ENCODE measurements at regions not wholly inside any gene's neighbourhood (a gene's known extent, or its start where the extent isn't known, plus 50 kb on each side); places are given as distances from the start of the nearest gene placed in this dataset.
"Not testable (repeated sequence)": the region's sequence is repeated elsewhere in the genome, so short reads cannot be mapped to it uniquely, and the experiment has no call there.

GRCh38 chr6:145090801-145091585 is 644.3 kb downstream of the EPM2A start:
- no peak for DNase-seq

GRCh38 chr6:145091586-145092142 is 643.7 kb downstream of the EPM2A start:
- DNase-seq, result no peak

DNA sequence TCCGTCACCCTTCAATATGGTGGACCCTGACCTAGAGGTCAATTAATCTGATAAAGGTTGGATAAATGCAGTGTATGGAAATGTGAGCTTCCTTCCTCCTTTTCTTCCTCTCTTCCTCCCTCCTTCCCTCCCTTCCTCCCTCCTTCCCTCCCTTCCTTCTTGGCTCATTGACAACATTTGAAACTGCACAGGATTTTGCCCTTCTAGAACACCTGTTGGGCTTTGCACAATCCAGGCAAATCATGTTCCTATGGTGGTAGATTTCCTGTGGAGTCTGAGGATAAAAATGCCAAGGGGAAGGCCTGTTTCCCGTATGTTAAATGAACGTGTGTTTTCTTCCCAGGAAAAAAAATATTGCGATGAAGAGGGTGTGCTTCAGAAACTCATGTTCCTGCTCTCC is 642.8 kb downstream of the EPM2A start:
- no peak for DNase-seq

DNA sequence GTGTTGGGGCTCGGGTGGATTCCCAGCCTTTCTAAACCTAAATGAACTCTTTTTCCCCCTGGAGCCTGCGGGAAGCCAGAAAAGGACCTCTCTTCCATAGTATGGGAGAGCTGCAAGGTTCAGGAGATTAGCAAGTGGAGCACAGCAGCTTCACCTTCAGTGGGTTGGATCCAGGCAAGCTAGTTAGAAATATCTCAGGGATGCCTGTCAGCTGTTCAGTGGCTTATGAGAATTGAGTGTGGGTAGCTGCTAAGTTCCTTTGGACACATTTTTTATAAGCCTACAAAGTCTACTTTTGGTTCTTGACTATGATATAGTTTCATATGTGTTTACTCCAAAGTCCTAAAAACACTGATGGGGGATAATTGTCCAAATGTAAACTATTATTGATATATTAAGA is 642.1 kb downstream of the EPM2A start:
- no peak for DNase-seq

DNA sequence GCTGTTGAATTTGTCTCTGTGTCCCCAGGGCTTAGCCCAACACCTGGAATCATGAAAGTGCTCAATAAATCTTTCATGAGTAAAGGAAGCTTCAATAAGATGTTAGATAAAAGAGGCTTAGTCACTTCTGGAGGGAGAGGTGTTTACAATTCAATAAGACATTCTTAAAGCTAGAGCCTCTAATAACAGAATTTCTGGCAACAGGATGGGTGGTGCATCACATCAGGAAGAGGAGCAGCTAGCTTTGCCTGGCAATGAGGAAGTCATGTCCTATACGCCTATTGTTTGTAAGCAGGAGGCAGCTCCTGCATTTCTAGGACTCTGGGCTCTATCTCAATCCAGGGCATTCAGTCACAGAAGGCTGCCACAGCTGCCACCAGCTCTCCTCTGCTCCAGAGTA is 638.5 kb downstream of the EPM2A start:
- DNase-seq, result no peak

DNA sequence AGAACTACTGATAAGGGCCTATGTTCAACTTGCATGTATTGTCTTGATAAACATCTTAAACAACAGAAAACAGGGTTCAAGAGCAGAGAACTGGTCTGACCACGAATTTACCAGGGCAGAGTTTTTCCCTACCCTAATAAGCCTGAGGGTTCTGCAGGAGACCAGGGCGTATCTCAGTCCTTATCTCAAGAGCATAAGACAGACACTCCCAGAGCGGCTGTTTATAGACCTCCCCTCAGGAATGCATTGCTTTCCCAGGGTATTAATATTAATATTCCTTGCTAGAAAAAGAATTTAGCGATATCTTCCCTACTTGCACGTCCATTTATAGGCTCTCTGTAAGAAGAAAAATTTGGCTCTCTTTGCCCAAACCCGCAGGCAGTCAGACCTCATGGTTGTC is 637.2 kb downstream of the EPM2A start:
- not testable (repeated sequence) for DNase-seq

DNA sequence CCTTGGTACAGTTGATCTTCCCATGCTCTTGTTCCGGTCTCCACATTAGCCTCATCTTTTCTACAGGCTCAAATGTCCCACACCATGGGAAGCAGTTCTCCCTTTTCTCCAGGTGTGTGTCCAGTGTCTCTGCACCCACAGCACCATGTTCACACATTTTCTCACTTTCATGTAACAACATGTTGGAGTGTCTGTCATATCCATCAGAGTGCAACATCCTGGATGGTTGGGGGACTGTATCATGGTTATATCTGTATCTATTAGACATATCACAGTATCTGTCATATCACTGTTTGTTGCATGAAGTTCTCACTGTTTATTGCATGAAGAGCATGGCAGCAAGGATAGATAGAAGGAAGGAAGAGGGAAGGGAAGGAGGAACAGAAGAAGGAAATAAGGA is 635.6 kb downstream of the EPM2A start:
- DNase-seq, result no peak

GRCh38 chr6:145110109-145110508 is 625.2 kb downstream of the EPM2A start:
- no peak for DNase-seq

DNA sequence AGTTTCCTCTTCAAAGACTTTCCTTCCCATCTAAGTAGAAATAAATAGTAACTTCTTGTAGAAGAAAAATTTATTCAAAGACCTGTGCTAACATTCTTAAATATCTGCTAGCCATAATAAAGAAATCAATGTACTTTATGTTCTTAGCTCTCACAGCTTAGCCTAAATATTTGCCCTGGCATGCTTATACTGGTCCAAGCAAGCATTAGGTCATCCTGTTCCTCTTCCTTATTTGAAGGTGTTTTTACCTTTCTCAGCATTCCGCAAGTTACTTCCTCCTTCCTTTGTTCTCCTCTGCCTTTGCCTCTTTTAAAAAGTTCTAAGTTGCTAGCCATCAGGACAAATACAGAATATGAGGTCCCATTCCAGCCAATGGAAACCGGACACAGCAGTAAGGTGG is 623.9 kb downstream of the EPM2A start:
- not testable (repeated sequence) for DNase-seq

DNA sequence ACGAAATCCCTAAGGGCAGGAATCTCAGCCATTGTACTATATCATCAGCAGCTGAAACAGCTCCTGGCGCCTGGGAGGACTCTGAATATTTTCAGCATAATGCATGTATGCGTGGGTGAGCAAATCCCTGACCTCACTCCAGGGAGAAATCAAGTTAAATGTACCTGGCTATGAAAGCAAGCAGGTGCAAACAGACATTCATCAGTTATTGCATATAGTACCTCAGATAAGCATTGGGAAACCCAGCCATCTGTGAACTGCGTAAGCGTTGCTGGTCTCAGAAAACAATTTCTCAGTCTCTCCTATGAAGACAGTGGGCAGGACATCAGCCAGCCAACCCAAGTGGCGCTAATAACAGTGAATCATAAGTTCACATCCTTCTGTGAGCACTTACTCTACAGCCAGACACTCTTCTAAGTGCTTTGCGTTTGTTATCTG is 622.6 kb downstream of the EPM2A start:
- DNase-seq, result no peak

GRCh38 chr6:145115638-145116037 is 619.7 kb downstream of the EPM2A start:
- no peak for DNase-seq

DNA sequence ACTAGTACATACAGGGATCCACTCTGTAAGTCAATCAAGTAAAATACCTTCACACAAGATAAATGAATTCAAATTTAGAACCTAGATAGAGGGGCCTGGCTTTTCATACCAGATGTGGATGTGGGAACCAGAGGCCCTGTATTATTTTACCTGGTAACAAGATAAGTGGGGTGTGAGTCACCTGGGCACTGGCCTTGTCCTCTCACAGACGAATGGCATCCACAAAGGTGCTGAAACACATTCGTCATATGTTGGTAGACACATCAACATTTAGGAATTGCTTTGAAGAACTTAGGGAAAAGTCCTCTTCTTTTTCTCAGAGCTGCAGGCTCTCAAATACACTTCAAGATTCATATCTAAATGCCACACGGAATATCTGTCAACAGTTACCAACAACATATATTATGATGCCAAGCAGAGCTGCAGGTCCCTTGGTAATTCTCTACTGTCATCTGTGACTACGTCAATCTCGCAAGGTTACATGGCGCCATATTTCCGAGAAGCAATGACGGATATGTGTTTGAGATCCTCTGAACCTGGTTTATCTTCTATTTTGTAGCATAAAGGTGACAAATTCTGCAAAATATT is 618.6 kb downstream of the EPM2A start:
- no peak for DNase-seq

DNA sequence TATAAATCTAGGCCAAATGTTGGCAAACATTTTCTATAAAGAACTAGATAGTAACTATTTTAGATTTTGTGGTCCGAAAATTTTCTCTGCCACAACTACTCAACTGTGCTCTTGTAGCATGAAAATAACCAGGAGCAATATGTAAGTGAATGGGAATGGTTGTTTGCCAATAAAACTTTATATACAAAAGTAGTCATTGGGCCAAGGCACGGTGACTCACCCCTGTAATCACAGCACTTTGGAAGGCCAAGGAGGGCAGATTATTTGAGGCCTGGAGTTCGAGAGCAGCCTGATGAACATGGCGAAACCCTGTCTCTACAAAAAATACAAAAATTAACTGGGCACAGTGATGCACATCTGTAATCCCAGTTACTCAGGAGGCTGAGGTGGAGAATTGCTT is 617.1 kb downstream of the EPM2A start:
- DNase-seq, result no peak

DNA sequence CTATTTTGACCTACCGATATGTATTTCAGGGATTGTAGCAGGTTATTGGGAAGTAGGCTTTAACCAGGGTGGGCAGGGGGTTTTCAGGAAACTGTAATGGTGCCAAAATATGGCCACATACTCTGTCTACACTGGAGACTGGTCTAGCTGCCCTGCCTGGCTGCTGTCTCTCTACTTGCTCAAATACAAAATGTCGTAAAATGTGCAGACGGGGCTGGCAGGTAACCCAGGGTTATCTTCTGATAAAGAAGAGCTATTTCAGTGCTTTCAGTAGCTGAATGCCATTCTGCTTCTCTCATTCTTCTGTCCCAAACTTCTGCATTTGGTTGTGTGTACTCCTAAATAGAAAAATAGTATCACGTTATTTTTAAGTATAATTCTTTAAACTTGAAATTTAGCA is 616.2 kb downstream of the EPM2A start:
- no peak for DNase-seq

DNA sequence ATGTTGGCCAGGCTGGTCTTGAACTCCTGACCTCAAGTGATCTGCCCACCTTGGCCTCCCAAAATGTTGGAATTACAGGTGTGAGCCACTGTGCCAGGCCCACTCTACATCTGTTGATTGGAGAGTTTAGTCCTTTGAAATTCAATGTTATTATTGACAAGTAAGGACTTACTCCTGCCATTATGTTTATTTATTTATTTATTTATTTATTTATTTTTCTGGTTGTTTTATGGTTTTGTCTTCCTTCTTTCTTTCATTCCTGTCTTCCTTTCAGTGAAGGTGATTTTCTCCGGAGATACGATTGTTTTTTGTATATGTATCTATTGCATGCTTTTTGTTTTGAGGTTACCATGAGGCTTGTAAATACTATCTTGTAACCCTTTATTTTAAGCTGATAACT is 602.6 kb downstream of the EPM2A start:
- no peak for DNase-seq

GRCh38 chr6:145135702-145136101 is 599.6 kb downstream of the EPM2A start:
- no peak for DNase-seq

- no peak for DNase-seq
Measured at GRCh38 chr6:145137425-145137824, 597.9 kb downstream of the EPM2A start.

DNA sequence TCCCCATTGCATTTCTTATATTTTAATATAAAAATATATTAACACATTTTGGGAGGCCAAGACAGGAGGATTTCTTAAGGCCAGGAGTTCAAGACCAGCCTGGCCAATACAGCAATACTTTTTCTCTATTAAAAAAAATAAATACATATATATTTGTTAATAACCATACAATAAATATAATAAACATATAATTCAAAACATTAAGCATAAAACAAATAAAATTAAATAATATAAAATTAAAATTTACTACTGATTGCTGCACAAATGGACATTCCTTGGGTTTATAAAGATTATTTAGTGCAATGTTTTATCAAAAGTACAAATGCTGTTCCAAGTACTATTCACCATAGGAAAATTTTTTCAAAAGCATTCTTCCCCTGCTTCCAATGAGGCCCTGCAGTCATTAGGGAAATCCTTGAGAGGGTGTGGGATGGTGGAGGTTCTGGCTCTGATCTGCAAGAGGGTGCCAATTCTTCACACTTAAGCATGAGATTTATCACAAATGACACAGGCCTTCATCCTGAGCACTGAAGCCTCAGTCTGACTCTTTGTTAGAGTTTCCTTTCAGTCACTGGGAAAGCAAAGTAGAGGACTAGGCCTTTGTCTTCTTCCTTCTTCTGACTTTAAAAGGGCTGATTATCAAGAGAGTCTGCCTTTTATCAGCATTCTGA is 596.7 kb downstream of the EPM2A start:
- DNase-seq, result no peak

- DNase-seq, result no peak
Measured at GRCh38 chr6:145139140-145139850, 596.0 kb downstream of the EPM2A start.

- no peak for DNase-seq
Measured at GRCh38 chr6:145139895-145140294, 595.4 kb downstream of the EPM2A start.

GRCh38 chr6:145141572-145141971 is 593.7 kb downstream of the EPM2A start:
- no peak for DNase-seq

DNA sequence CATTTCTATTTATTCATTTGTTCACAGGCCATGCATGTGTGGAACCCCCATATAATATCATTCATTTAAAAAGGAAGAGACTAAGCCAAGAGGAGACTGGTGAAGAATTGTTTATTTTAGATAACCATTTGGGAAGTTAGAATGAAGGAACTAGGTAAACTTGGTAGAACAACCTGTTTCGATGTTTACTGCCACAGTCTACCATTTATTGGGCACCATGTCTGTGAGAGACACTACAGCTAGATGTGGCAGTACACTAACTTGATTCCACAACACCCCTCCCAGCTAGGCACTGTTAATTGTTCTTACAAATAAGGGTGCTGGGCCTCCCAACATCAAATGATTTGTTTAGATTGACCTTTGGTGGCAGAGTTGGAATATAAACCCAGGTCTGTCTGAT is 592.4 kb downstream of the EPM2A start:
- no peak for DNase-seq

- no peak for DNase-seq
Measured at GRCh38 chr6:145143379-145143778, 591.9 kb downstream of the EPM2A start.
